ENCODE measurements at regions not wholly inside any gene's neighbourhood (a gene's known extent, or its start where the extent isn't known, plus 50 kb on each side); places are given as distances from the start of the nearest gene placed in this dataset.

DNA sequence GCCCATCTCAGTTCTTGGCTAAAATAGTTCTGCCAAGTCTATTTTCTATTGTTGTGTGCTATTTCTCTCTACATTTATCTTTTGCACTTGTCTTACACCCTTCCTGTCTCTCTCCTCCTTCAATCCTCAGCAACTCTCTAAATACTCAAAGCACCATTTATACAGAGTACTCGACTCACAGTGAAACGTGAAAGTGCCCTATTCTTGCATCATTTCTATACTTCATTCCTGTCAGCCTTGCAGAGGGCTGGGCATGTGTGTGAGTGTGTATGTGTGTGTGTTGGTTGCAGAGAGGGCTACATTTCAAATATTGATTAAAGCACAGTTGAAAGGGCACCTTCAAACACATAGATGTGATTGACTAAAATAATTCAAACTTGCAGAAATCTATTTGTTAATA is 373.2 kb upstream of the MANEA start:
- TF ChIP-seq, protein P1, sequence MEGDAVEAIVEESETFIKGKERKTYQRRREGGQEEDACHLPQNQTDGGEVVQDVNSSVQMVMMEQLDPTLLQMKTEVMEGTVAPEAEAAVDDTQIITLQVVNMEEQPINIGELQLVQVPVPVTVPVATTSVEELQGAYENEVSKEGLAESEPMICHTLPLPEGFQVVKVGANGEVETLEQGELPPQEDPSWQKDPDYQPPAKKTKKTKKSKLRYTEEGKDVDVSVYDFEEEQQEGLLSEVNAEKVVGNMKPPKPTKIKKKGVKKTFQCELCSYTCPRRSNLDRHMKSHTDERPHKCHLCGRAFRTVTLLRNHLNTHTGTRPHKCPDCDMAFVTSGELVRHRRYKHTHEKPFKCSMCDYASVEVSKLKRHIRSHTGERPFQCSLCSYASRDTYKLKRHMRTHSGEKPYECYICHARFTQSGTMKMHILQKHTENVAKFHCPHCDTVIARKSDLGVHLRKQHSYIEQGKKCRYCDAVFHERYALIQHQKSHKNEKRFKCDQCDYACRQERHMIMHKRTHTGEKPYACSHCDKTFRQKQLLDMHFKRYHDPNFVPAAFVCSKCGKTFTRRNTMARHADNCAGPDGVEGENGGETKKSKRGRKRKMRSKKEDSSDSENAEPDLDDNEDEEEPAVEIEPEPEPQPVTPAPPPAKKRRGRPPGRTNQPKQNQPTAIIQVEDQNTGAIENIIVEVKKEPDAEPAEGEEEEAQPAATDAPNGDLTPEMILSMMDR (IDR thresholded peaks at IDR 0.05; ENCODE audit: low read length): no peak
- no peak for TF ChIP-seq EZH2 (IDR thresholded peaks at IDR 0.05; ENCODE audit: borderline replicate concordance, low read length)
